ENCODE measurements at regions not wholly inside any gene's neighbourhood (a gene's known extent, or its start where the extent isn't known, plus 50 kb on each side); places are given as distances from the start of the nearest gene placed in this dataset.

DNA sequence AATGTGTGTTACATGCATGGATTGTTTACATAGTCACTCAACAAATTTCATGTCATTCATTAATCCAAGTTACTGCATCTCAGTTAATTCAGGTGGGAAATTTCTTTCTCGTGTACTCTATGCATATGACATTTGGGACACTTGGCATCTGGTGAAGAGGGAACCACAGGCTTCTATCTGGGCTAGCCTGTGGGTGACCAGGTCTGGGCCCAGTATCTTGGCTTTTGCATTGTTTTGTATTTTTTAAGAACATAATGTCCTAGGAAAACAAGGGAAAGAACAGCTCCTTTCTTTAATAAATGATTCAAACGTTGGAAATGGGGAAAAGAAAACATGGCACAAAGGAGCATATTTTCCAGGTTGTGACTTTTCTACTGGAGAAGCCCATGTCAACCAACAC lies 331.1 kb downstream of the WDR11 start:
- TF ChIP-seq YY1 (IDR thresholded peaks at IDR 0.05; ENCODE audit: insufficient read depth, insufficient read length), result no peak
- TF ChIP-seq ZNF274 (IDR thresholded peaks at IDR 0.05; ENCODE audit: low read depth, low read length), result no peak
